SKM-1 (cell line): ENCODE measurements at regions not wholly inside any gene's neighbourhood (a gene's known extent, or its start where the extent isn't known, plus 50 kb on each side); places are given as distances from the start of the nearest gene placed in this dataset.
"Not testable (repeated sequence)": the region's sequence is repeated elsewhere in the genome, so short reads cannot be mapped to it uniquely, and the experiment has no call there.

Experiments used
- DNase-seq: peaks from one replicate; lab custom pipeline; 2025; ENCODE audit not compliant: unreplicated experiment; lab: John Stamatoyannopoulos, UW

GRCh38 chr2:2464643-2465042 is 133.6 kb upstream of the MYT1L start:
- no peak for DNase-seq

DNA sequence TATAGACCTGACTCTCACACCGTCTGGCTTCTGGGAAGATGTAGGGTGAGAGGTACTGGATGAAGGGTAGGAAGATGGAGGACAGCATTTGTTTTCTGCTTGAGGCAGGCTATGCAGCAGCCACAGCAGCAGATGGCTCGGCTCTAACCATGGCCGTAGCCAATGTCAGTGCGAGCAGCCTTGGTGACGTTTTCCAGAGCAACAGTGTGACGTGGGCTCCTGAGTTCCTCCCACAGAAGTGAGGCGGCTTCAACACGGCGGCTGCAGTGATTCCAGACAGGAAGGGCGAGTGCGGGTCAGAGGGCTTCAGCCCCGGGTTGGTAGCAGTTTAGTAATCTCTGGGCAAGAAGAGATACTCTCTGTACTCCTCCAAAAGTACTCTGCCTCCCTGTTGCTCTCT is 133.0 kb upstream of the MYT1L start:
- no peak for DNase-seq

GRCh38 chr2:2456721-2457120 is 125.6 kb upstream of the MYT1L start:
- no peak for DNase-seq

DNA sequence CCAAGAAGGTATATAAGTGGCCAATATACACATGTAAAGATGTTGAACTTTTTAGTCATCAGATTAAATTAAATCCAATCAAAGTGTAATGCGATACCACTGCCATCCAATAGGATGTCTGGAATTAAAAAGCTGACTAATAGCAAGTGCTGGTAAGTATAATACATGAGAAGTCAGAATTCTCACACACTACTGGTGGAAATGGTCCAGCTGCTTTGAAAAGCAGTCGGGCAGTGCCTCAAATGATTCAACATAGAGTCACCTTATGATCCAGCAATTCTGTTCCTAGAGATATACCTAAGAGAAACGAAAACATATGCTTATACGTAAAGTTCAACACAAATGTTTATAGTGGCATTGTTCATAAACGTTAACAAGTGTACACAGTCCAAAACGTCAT is 124.1 kb upstream of the MYT1L start:
- DNase-seq = no peak

DNA sequence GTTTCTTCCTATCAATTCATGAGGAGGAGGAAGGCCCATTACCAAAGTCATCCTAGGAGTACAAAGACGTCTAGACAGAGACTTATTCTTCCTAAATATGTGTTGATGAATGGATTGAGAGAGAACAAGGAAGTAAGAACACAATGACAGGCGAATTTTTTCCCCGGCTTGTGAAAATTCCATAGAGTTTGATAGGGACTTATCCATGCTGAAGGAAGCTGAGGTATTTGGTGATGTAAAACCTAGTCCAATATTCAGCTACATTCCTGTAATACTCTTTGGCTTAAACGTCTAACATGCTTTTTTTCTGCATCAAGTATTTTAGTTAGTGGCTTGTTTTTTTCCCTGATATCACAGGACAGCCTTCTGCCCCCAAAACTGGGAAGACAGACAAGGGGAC is 121.9 kb upstream of the MYT1L start:
- no peak for DNase-seq

DNA sequence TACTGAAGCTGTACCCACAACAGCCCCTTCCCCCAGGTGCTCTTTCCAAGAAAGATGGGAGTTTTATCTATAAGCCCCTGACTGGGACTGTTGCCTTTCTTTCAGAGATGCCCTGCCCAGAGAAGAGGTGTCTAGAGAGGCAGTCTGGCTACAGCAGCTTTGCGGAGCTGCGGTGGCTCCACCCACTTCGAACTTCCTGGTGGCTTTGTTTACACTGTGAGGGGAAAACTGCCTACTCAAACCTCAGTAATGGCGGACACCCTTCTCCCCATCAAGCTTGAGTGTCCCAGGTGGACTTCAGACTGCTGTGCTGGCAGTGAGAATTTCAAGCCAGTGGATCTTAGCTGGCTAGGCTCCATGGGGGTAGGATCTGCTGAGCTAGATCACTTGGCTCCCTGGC is 120.2 kb upstream of the MYT1L start:
- not testable (repeated sequence) for DNase-seq

- no peak for DNase-seq
Observed at GRCh38 chr2:2448178-2448577, 117.1 kb upstream of the MYT1L start.

- no peak for DNase-seq
Observed at GRCh38 chr2:2422621-2423020, 91.5 kb upstream of the MYT1L start.

- DNase-seq = no peak
Observed at GRCh38 chr2:2413525-2413924, 82.5 kb upstream of the MYT1L start.

GRCh38 chr2:2410987-2411386 is 79.9 kb upstream of the MYT1L start:
- no peak for DNase-seq

GRCh38 chr2:2409481-2409880 is 78.4 kb upstream of the MYT1L start:
- DNase-seq = no peak

DNA sequence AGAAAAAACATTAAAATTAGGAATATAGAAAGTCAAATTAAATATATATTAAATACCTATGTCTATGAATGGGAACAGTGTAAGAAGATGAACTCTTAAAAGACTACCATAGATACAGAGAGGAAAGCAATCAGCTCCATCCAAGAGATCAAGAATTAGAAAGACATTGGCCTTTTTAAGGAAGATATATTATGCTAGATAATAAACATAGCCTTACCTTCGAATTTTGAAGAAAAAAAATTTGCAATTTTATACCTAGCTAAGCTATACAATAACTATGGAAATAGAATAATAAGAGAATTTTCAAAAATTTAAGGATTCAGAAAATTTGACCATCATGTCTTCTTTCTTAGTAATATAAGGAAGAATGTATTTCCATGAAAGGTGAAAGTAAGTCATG is 74.7 kb upstream of the MYT1L start:
- DNase-seq = no peak

GRCh38 chr2:2400286-2401038 is 69.4 kb upstream of the MYT1L start:
- no peak for DNase-seq

GRCh38 chr2:2399396-2399795 is 68.3 kb upstream of the MYT1L start:
- no peak for DNase-seq

DNA sequence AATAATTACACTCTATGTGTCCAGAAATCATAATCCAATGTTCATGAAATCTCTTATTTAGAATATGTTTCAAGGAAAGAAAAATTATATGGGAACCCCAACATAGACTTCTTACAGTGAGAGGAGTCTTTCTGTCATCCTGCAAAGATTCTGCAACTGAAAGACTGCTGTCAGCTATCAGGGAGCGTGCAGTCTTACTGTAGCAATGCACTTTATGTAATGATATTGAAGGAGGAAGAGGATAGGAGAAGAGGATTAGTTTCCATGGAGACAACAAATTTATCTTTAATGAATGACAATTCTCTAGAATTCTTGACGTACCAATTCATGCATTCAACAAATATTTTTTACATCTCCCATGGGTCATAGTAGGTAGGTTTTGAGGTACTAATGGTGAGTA is 61.3 kb upstream of the MYT1L start:
- DNase-seq = no peak

- no peak for DNase-seq
Observed at GRCh38 chr2:2389215-2389614, 58.1 kb upstream of the MYT1L start.
